CD4-positive, alpha-beta T cell treated with Interleukin-10 for 1 hour (primary cell): ENCODE measurements at regions not wholly inside any gene's neighbourhood (a gene's known extent, or its start where the extent isn't known, plus 50 kb on each side); places are given as distances from the start of the nearest gene placed in this dataset.

Experiments
- DNase-seq: peaks from one replicate; pipeline ENCODE4 v3.0.0-alpha.2; 2020

- DNase-seq = no peak
These were observed 67.2 kb upstream of the FAM204A start for GRCh38 chr10:118409295-118409694.

DNA sequence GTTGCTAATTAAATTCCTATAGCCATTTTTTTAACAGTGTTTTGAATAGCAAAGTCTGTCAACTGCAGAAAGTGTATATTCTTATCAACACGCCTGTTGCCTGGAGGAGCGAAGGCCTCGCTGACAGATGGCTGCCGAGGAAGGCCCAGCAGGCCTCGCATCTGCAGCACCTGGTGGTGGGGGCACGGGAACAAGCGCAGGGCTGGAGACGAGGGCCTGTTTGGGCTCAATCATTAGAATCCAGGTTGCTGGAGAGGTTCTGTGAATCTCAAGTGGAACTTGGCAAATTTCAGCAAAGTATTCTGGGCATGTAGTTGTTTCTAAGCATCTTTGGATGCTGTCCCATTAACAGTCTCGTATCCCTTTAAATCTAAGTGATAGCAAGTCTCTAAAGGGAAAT is 66.1 kb upstream of the FAM204A start:
- DNase-seq = no peak

DNA sequence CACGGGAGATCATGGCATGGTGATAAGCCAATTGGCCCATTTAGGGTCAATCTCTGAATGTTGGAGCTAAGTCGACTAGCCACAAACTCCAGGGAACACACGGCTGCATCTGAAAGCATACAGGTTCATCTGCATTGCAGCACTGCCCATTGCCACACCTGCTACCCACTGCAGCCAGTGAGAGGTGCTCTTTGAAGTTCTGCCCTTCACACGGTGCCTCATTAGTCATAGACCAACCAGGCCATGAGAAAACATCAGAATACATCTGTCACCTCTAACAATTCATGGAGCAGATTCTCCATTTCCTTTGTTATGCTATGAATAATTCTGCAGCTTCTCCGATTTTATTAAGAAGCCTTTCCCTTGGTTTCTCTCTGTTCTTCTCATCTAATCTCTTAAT is 65.7 kb upstream of the FAM204A start:
- no peak for DNase-seq

DNA sequence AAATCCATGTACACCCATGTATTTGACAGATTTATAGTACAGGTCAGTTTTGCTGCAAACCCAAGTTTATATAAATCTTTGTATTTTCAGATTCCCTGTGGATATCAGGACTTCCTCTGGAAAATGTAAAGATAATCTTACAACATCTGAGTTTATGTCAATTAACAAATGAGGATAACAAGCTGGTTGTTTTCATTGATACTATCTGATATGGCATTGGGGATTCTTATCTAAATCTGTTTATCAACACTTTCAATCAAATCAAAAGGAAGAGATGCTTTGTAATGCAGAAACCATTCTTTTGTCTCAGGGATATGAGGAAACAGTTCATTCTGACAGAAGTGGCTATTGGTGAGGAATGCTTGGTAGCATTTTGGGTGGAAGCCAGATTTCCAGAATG is 64.9 kb upstream of the FAM204A start:
- DNase-seq = no peak

DNA sequence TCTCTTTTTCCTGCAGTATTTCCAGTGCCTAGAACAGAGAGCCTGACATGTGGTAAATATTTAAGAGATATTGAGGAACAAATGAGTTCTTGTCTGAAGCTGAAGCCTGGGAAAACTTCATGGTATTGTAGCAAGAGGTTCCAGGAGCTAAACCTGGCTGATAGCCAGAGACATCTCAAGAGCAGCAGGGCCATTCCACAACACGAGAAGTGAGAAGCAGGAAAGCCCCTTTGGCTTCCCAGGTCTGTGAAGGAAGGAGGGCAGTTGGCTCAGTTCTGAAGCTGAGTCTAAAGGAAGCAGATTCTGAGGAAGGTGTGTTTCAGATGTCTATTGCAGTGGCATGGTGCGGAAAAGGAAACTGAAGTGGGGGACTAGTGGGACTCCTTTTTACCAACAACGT is 63.8 kb upstream of the FAM204A start:
- DNase-seq = no peak

GRCh38 chr10:118403967-118404366 is 61.8 kb upstream of the FAM204A start:
- no peak for DNase-seq

- no peak for DNase-seq
These were observed 59.6 kb upstream of the FAM204A start for GRCh38 chr10:118401708-118402193.

GRCh38 chr10:118397391-118397790 is 55.3 kb upstream of the FAM204A start:
- DNase-seq = no peak

DNA sequence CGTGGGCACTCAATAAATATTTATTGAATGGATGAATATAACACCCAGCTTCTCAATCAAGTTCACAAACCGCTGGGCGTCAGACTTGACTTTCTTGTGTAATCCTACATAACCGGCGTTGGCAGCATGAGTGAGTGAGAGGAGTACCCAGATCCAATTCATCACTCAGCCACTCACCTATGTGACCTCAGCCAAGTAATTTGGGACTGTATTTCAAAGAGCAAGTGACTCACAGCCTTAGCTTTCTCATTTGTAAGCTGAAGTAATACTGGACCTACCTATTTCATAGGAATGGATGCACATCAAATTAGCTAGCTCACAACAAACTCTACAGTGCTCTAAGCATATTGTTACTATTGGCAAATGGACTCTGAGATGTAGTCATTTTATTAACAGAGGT is 53.8 kb upstream of the FAM204A start:
- DNase-seq = no peak

GRCh38 chr10:118394301-118395200 is 52.4 kb upstream of the FAM204A start:
- DNase-seq = no peak

DNA sequence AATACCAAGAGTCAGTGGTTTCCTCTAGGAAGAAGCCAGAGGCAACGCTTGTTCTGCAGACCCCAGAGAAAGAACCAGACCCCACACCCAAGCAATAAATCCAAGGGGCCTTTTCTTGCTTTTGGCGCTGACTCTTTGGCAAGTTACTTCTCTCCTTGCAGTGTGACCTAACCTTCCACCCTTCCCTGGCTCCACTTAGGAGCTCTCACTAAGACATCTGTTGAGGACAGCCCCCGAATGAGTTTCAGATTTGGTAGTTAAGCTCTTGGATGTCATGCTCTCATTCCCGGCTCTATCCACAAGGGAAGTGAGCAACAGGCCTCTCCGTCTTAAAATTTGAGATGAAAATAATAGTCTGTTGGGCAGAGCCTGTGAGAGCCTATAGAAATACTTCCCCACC is 50.6 kb upstream of the FAM204A start:
- no peak for DNase-seq
